H9 (cell line): ENCODE measurements at regions not wholly inside any gene's neighbourhood (a gene's known extent, or its start where the extent isn't known, plus 50 kb on each side); places are given as distances from the start of the nearest gene placed in this dataset.

Experiments
- DNase-seq: peaks from one replicate; pipeline ENCODE4 v3.0.0-alpha.2; 2017
- H2AFZ ChIP-seq: one replicate; pipeline ENCODE4 v1.6.1; 2013; ENCODE audit warnings: mild to moderate bottlenecking, low read length, control low read depth, moderate library complexity
- H2AK5ac ChIP-seq: 2 replicates; pipeline ENCODE4 v1.6.1; 2013; ENCODE audit warnings: low read length, control low read depth, mixed read lengths; ENCODE audit not compliant: insufficient read length
- H2BK120ac ChIP-seq: one replicate; pipeline ENCODE4 v1.6.1; 2013; ENCODE audit warnings: low read depth, mild to moderate bottlenecking, low read length, control low read depth, inconsistent platforms; ENCODE audit not compliant: poor library complexity, severe bottlenecking
- H2BK12ac ChIP-seq: 2 replicates; pipeline ENCODE4 v1.6.1; 2013; ENCODE audit warnings: low read length, control low read depth, mixed read lengths, low read depth; ENCODE audit not compliant: insufficient read length
- H2BK15ac ChIP-seq: 2 replicates; pipeline ENCODE4 v1.6.1; 2013; ENCODE audit warnings: low read depth, low read length, control low read depth
- H2BK20ac ChIP-seq: one replicate; pipeline ENCODE4 v1.6.1; 2013; ENCODE audit warnings: low read depth, mild to moderate bottlenecking, low read length, control low read depth, inconsistent platforms; ENCODE audit not compliant: poor library complexity, severe bottlenecking
- H2BK5ac ChIP-seq: 2 replicates; pipeline ENCODE4 v1.6.1; 2013; ENCODE audit warnings: low read length, control low read depth, mixed read lengths; ENCODE audit not compliant: insufficient read length
- H3K14ac ChIP-seq: 2 replicates; pipeline ENCODE4 v1.6.1; 2013; ENCODE audit warnings: low read length, control low read depth; ENCODE audit not compliant: insufficient read depth
- H3K18ac ChIP-seq: 2 replicates; pipeline ENCODE4 v1.6.1; 2013; ENCODE audit warnings: low read depth, mild to moderate bottlenecking, mixed read lengths, low read length, control low read depth; ENCODE audit not compliant: insufficient read length
- H3K23ac ChIP-seq: 2 replicates; pipeline ENCODE4 v1.6.1; 2013; ENCODE audit warnings: low read length, control low read depth, mixed read lengths, low read depth; ENCODE audit not compliant: insufficient read length
- H3K23me2 ChIP-seq: 2 replicates; pipeline ENCODE4 v1.6.1; 2013; ENCODE audit warnings: low read depth, mild to moderate bottlenecking, mixed read lengths, low read length, control low read depth; ENCODE audit not compliant: insufficient read length, poor library complexity, severe bottlenecking
- H3K27ac ChIP-seq: 2 replicates; pipeline ENCODE4 v1.5.1; 2013; ENCODE audit warnings: low read length, control low read depth, mixed read lengths, low read depth; ENCODE audit not compliant: insufficient read length
- H3K27me3 ChIP-seq: 2 replicates; pipeline ENCODE4 v1.6.1; 2013; ENCODE audit warnings: low read length, control low read depth, inconsistent platforms; ENCODE audit not compliant: insufficient read depth
- H3K4ac ChIP-seq: 2 replicates; pipeline ENCODE4 v1.6.1; 2013; ENCODE audit warnings: low read depth, mild to moderate bottlenecking, control low read depth, inconsistent platforms, low read length, moderate library complexity
- H3K4me1 ChIP-seq: 2 replicates; pipeline ENCODE4 v1.6.1; 2013; ENCODE audit warnings: low read length, control low read depth, inconsistent platforms; ENCODE audit not compliant: insufficient read depth
- H3K4me2 ChIP-seq: 2 replicates; pipeline ENCODE4 v1.6.1; 2013; ENCODE audit warnings: low read length, control low read depth, mixed read lengths; ENCODE audit not compliant: insufficient read length, insufficient read depth
- H3K56ac ChIP-seq: 2 replicates; pipeline ENCODE4 v1.6.1; 2013; ENCODE audit warnings: low read depth, mild to moderate bottlenecking, mixed read lengths, low read length, control low read depth; ENCODE audit not compliant: insufficient read length
- H3K79me1 ChIP-seq: 2 replicates; pipeline ENCODE4 v1.6.1; 2013; ENCODE audit warnings: low read depth, mild to moderate bottlenecking, moderate library complexity, low read length, control low read depth, inconsistent platforms; ENCODE audit not compliant: insufficient read depth, poor library complexity, severe bottlenecking
- H3K79me2 ChIP-seq: 2 replicates; pipeline ENCODE4 v1.6.1; 2013; ENCODE audit warnings: low read length, control low read depth, inconsistent platforms; ENCODE audit not compliant: insufficient read depth
- H3K9ac ChIP-seq: 2 replicates; pipeline ENCODE4 v1.6.1; 2013; ENCODE audit warnings: low read length, control low read depth, mixed read lengths; ENCODE audit not compliant: insufficient read length; ENCODE audit errors: extremely low read depth
- H3K9me3 ChIP-seq: one replicate; pipeline ENCODE4 v1.6.1; 2013; ENCODE audit warnings: low read depth, low read length, inconsistent platforms; ENCODE audit not compliant: control insufficient read depth
- H3T11ph ChIP-seq: one replicate; pipeline ENCODE4 v1.6.1; 2013; ENCODE audit warnings: mild to moderate bottlenecking, low read length, control low read depth, inconsistent platforms
- H4K20me1 ChIP-seq: one replicate; pipeline ENCODE4 v1.6.1; 2013; ENCODE audit not compliant: control insufficient read depth, insufficient read length, insufficient read depth
- H4K5ac ChIP-seq: 2 replicates; pipeline ENCODE4 v1.6.1; 2013; ENCODE audit warnings: low read depth, mild to moderate bottlenecking, mixed read lengths, low read length, control low read depth; ENCODE audit not compliant: insufficient read length
- H4K8ac ChIP-seq: replicated peaks from 2 replicates; pipeline ENCODE4 v1.6.1; 2013; ENCODE audit warnings: low read length, control low read depth, mixed read lengths, low read depth; ENCODE audit not compliant: insufficient read length
- H4K91ac ChIP-seq: 2 replicates; pipeline ENCODE4 v1.6.1; 2013; ENCODE audit warnings: low read depth, mild to moderate bottlenecking, moderate library complexity, mixed read lengths, low read length, control low read depth; ENCODE audit not compliant: insufficient read length
- H3K27ac Mint-ChIP-seq, 3 experiments: 2 replicates in 2 of 3; 3 replicates in 1 of 3; pipeline ENCODE4 v1.8.0; 2020 to 2021; ENCODE audit warnings: mixed read lengths in 3 of 3, mild to moderate bottlenecking in 1 of 3, moderate library complexity in 1 of 3
- H3K27me3 Mint-ChIP-seq: 2 replicates; pipeline ENCODE4 v1.8.0; 2021; ENCODE audit warnings: low read depth, mild to moderate bottlenecking, moderate library complexity, mixed read lengths
- H3K36me3 Mint-ChIP-seq, 3 experiments: 2 replicates in 2 of 3; 3 replicates in 1 of 3; pipeline ENCODE4 v1.8.0; 2020 to 2021; ENCODE audit warnings: low read depth in 3 of 3, mixed read lengths in 3 of 3; ENCODE audit not compliant: insufficient read depth in 1 of 3
- H3K4me1 Mint-ChIP-seq, 2 experiments: 2 replicates each; pipeline ENCODE4 v1.8.0; 2020; ENCODE audit warnings: mixed read lengths in 2 of 2
- H3K4me3 Mint-ChIP-seq, 2 experiments: 2 replicates in 1 of 2; 3 replicates in 1 of 2; pipeline ENCODE4 v1.8.0; 2020 to 2021; ENCODE audit warnings: mild to moderate bottlenecking in 2 of 2, mixed read lengths in 2 of 2, moderate library complexity in 1 of 2
- H3K9me3 Mint-ChIP-seq, 2 experiments: 2 replicates in 1 of 2; 3 replicates in 1 of 2; pipeline ENCODE4 v1.8.0; 2020; ENCODE audit warnings: mild to moderate bottlenecking in 2 of 2, mixed read lengths in 2 of 2, moderate library complexity in 1 of 2
- CTCF ChIP-seq: fragments of 200-600 bp; sonication (generic); conservative IDR thresholded peaks from 3 replicates; pipeline ENCODE4 v1.8.0; 2021; ENCODE audit warnings: antibody characterized with exemption, mild to moderate bottlenecking
- WGBS: extraction: QIAGEN DNeasy Blood & Tissue Kit; methylation state at CpG from one replicate; pipeline ENCODE4 v1.1.7; 2013; ENCODE audit warnings: missing lambda C conversion rate, low lambda C conversion rate, mixed read lengths; ENCODE audit not compliant: insufficient read length; ENCODE audit errors: extremely low coverage; 5-methylcytosine and 5-hydroxymethylcytosine counted together

DNA sequence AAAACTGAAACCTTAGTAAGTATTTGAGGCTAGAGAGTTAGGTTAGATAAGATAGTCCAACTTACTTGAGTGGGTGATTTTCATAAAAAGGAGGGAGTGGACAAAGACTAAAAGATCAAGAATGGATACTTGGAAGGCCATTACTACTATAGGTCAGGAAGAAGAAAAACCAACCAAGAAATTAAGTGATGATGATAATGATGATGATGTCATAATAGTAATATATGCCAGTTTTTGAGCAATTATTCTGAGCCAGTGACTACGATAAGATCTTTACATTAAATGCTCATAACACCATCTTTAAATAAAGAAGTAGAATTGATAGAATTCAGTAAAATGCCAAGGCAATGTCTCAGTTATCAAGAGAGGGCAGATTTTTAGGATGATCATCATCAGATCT lies 430.7 kb upstream of the ADAMTS5 start:
- H3K14ac ChIP-seq = no peak overlapping the region
- no peak overlapping the region for H3K23ac ChIP-seq
- H3K4me1 Mint-ChIP-seq = peaks cover 0 to 3% of the 10 kb centered on the region in 2 experiments; a peak in 2 of 4 replicates
- H3K56ac ChIP-seq = no peak overlapping the region
- H2AK5ac ChIP-seq = no peak overlapping the region
- no peak overlapping the region for H2BK12ac ChIP-seq
- H3K18ac ChIP-seq = no peak overlapping the region
- no peak overlapping the region for H2BK20ac ChIP-seq
- H3K27ac ChIP-seq = no peak overlapping the region
- H3K4me1 ChIP-seq = no peaks in the 10 kb centered on the region
- H4K5ac ChIP-seq = no peak overlapping the region
- no peak overlapping the region for H4K8ac ChIP-seq
- no peak for TF ChIP-seq CTCF
- H3K79me1 ChIP-seq = no peaks in the 10 kb centered on the region
- no peak overlapping the region for H4K91ac ChIP-seq
- H3K4me3 Mint-ChIP-seq = no peak overlapping the region
- no peaks in the 10 kb centered on the region for H3K79me2 ChIP-seq
- H3K27me3 Mint-ChIP-seq = no peaks in the 10 kb centered on the region
- H2BK5ac ChIP-seq = no peak overlapping the region
- H3K9ac ChIP-seq = no peak overlapping the region
- no peak overlapping the region for H2BK120ac ChIP-seq
- DNase-seq = no peak
- no peaks in the 10 kb centered on the region for H3K9me3 Mint-ChIP-seq
- H3T11ph ChIP-seq = no peak overlapping the region
- H3K27me3 ChIP-seq = no peaks in the 10 kb centered on the region
- H3K4me2 ChIP-seq = no peak overlapping the region
- no CpG with 5 or more reads among the region's 1 CpG for WGBS
- H3K4ac ChIP-seq = no peak overlapping the region
- no peak overlapping the region for H2BK15ac ChIP-seq
- no peak overlapping the region for H3K27ac Mint-ChIP-seq
- H4K20me1 ChIP-seq = no peaks in the 10 kb centered on the region
- H3K36me3 Mint-ChIP-seq = no peaks in the 10 kb centered on the region
- no peak overlapping the region for H2AFZ ChIP-seq
- H3K9me3 ChIP-seq = no peaks in the 10 kb centered on the region
- H3K23me2 ChIP-seq = no peaks in the 10 kb centered on the region
